ENCODE measurements at regions not wholly inside any gene's neighbourhood (a gene's known extent, or its start where the extent isn't known, plus 50 kb on each side); places are given as distances from the start of the nearest gene placed in this dataset.

DNA sequence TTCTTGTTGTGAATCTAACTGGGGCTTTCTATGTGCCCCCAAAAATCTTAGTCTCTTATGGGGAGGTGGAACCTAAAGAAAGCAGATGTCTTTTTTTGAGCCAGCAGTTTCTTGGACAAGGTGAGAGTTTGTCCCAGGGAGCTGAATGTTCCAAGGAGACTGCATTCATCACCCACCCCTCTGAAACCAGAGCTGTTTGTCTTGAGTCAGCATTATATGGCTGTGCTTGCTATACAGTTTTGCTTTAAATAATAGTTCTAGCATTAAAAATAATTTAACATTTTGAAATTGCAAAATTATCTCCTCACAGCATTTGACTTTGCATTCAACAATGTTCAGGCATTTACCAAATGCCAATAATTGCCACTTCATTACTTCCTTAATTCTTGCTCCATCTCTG, 813.3 kb downstream of the BCL11B start:
- TF ChIP-seq POLR2A (IDR thresholded peaks at IDR 0.05) (no peak), EP300 (IDR thresholded peaks at IDR 0.05) (no peak)
- TF ChIP-seq, protein P1, sequence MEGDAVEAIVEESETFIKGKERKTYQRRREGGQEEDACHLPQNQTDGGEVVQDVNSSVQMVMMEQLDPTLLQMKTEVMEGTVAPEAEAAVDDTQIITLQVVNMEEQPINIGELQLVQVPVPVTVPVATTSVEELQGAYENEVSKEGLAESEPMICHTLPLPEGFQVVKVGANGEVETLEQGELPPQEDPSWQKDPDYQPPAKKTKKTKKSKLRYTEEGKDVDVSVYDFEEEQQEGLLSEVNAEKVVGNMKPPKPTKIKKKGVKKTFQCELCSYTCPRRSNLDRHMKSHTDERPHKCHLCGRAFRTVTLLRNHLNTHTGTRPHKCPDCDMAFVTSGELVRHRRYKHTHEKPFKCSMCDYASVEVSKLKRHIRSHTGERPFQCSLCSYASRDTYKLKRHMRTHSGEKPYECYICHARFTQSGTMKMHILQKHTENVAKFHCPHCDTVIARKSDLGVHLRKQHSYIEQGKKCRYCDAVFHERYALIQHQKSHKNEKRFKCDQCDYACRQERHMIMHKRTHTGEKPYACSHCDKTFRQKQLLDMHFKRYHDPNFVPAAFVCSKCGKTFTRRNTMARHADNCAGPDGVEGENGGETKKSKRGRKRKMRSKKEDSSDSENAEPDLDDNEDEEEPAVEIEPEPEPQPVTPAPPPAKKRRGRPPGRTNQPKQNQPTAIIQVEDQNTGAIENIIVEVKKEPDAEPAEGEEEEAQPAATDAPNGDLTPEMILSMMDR (IDR thresholded peaks at IDR 0.05) = no peak
